SJSA1 (cell line): ENCODE measurements at regions not wholly inside any gene's neighbourhood (a gene's known extent, or its start where the extent isn't known, plus 50 kb on each side); places are given as distances from the start of the nearest gene placed in this dataset.

Source experiments
- DNase-seq, 2 experiments: peaks; one replicate each; pipeline ENCODE4 v3.0.0-alpha.2; 2015 to 2020; ENCODE audit warnings: low spot score in 2 of 2, low read depth in 1 of 2
- H3K27ac ChIP-seq: fragments of 250-450 bp; sonication (Bioruptor Pico); 2 replicates; pipeline ENCODE4 v1.5.1; 2020; ENCODE audit warnings: mild to moderate bottlenecking, moderate library complexity
- H3K27me3 ChIP-seq: fragments of 250-450 bp; sonication (Bioruptor Pico); replicated peaks from 2 replicates; pipeline ENCODE4 v1.5.1; 2020; ENCODE audit warnings: mild to moderate bottlenecking, moderate library complexity
- H3K36me3 ChIP-seq: fragments of 250-450 bp; sonication (Bioruptor Pico); 2 replicates; pipeline ENCODE4 v1.5.1; 2020; ENCODE audit warnings: mild to moderate bottlenecking
- H3K4me1 ChIP-seq: fragments of 250-450 bp; sonication (Bioruptor Pico); replicated peaks from 2 replicates; pipeline ENCODE4 v1.6.1; 2021; ENCODE audit warnings: mild to moderate bottlenecking
- H3K4me3 ChIP-seq: fragments of 250-450 bp; sonication (Bioruptor Pico); 2 replicates; pipeline ENCODE4 v1.5.1; 2020; ENCODE audit warnings: mild to moderate bottlenecking
- H3K9me3 ChIP-seq: fragments of 250-450 bp; sonication (Bioruptor Pico); replicated peaks from 2 replicates; pipeline ENCODE4 v1.5.1; 2020; ENCODE audit warnings: mild to moderate bottlenecking

- Histone ChIP-seq H3K27ac (no peak overlapping the region), H3K9me3 (peaks cover 9% of the 10 kb centered on the region; the same call in 1 of the 2 replicates), H3K27me3 (no peaks in the 10 kb centered on the region), H3K4me1 (no peaks in the 10 kb centered on the region), H3K36me3 (no peaks in the 10 kb centered on the region), H3K4me3 (no peak overlapping the region)
- no peak for DNase-seq
Measured at GRCh38 chr5:164722702-164723101, 1217.3 kb downstream of the MAT2B start.

GRCh38 chr5:164727012-164727411 is 1221.6 kb downstream of the MAT2B start:
- Histone ChIP-seq H3K36me3 (no peaks in the 10 kb centered on the region), H3K4me3 (no peak overlapping the region), H3K9me3 (peaks cover 9% of the 10 kb centered on the region), H3K27me3 (no peaks in the 10 kb centered on the region), H3K27ac (no peak overlapping the region), H3K4me1 (no peaks in the 10 kb centered on the region)
- no peak for DNase-seq

GRCh38 chr5:164728733-164729132 is 1223.3 kb downstream of the MAT2B start:
- Histone ChIP-seq H3K27me3 (no peaks in the 10 kb centered on the region), H3K9me3 (peaks cover 12% of the 10 kb centered on the region), H3K4me1 (no peaks in the 10 kb centered on the region), H3K4me3 (no peak overlapping the region), H3K27ac (no peak overlapping the region), H3K36me3 (no peaks in the 10 kb centered on the region)
- DNase-seq, result no peak

- no peak overlapping the region for H3K4me3 ChIP-seq
- H3K27ac ChIP-seq, result no peak overlapping the region
- no peaks in the 10 kb centered on the region for H3K36me3 ChIP-seq
- H3K9me3 ChIP-seq, result 0 out of 2 replicates have a peak, but pooled peaks cover 4% of the 10 kb centered on the region
- DNase-seq, result no peak
- no peaks in the 10 kb centered on the region for H3K27me3 ChIP-seq
- no peaks in the 10 kb centered on the region for H3K4me1 ChIP-seq
Measured at GRCh38 chr5:164735334-164735733, 1229.9 kb downstream of the MAT2B start.

- no peaks in the 10 kb centered on the region for H3K27me3 ChIP-seq
- H3K4me3 ChIP-seq, result no peak overlapping the region
- 0 out of 2 replicates have a peak, but pooled peaks cover 5% of the 10 kb centered on the region for H3K9me3 ChIP-seq
- no peak for DNase-seq
- no peaks in the 10 kb centered on the region for H3K36me3 ChIP-seq
- H3K4me1 ChIP-seq, result no peaks in the 10 kb centered on the region
- no peak overlapping the region for H3K27ac ChIP-seq
Measured at GRCh38 chr5:164741376-164741775, 1236.0 kb downstream of the MAT2B start.

GRCh38 chr5:164742025-164742424 is 1236.6 kb downstream of the MAT2B start:
- no peak for DNase-seq
- H3K36me3 ChIP-seq, result no peaks in the 10 kb centered on the region
- H3K27me3 ChIP-seq, result no peaks in the 10 kb centered on the region

GRCh38 chr5:164746723-164747122 is 1241.3 kb downstream of the MAT2B start:
- Histone ChIP-seq H3K4me1 (no peaks in the 10 kb centered on the region), H3K27me3 (no peaks in the 10 kb centered on the region), H3K36me3 (no peaks in the 10 kb centered on the region), H3K9me3 (0 out of 2 replicates have a peak, but pooled peaks cover 4% of the 10 kb centered on the region), H3K27ac (no peak overlapping the region), H3K4me3 (no peak overlapping the region)
- no peak for DNase-seq

More at GRCh38 chr5:164742025-164742424, 1236.6 kb downstream of the MAT2B start:
- Histone ChIP-seq H3K27ac (no peak overlapping the region), H3K4me1 (no peaks in the 10 kb centered on the region), H3K9me3 (0 out of 2 replicates have a peak, but pooled peaks cover 5% of the 10 kb centered on the region), H3K4me3 (no peak overlapping the region)

- DNase-seq, result no peak
- no peak overlapping the region for H3K4me3 ChIP-seq
- no peak overlapping the region for H3K27ac ChIP-seq
- no peaks in the 10 kb centered on the region for H3K4me1 ChIP-seq
- peaks cover 4% of the 10 kb centered on the region; the same call in 1 of the 2 replicates for H3K9me3 ChIP-seq
- H3K27me3 ChIP-seq, result no peaks in the 10 kb centered on the region
- no peaks in the 10 kb centered on the region for H3K36me3 ChIP-seq
Measured at GRCh38 chr5:164747371-164747770, 1242.0 kb downstream of the MAT2B start.

- Histone ChIP-seq H3K9me3 (peaks cover 7% of the 10 kb centered on the region; the same call in 1 of the 2 replicates), H3K4me1 (no peaks in the 10 kb centered on the region), H3K4me3 (no peak overlapping the region), H3K36me3 (no peaks in the 10 kb centered on the region), H3K27me3 (no peaks in the 10 kb centered on the region), H3K27ac (no peak overlapping the region)
- DNase-seq, result no peak
Measured at GRCh38 chr5:164748861-164749260, 1243.4 kb downstream of the MAT2B start.

- H3K36me3 ChIP-seq, result no peaks in the 10 kb centered on the region
- peaks cover 3% of the 10 kb centered on the region; the same call in 1 of the 2 replicates for H3K9me3 ChIP-seq
- no peak overlapping the region for H3K4me3 ChIP-seq
- DNase-seq, result no peak
- no peaks in the 10 kb centered on the region for H3K27me3 ChIP-seq
- no peak overlapping the region for H3K27ac ChIP-seq
- H3K4me1 ChIP-seq, result no peaks in the 10 kb centered on the region
Measured at GRCh38 chr5:164753434-164753833, 1248.0 kb downstream of the MAT2B start.

GRCh38 chr5:164763206-164763605 is 1257.8 kb downstream of the MAT2B start:
- Histone ChIP-seq H3K4me3 (no peak overlapping the region), H3K9me3 (no peaks in the 10 kb centered on the region; the same call in 1 of the 2 replicates), H3K36me3 (no peaks in the 10 kb centered on the region), H3K27me3 (no peaks in the 10 kb centered on the region), H3K27ac (no peak overlapping the region), H3K4me1 (no peaks in the 10 kb centered on the region)
- no peak for DNase-seq

GRCh38 chr5:164772122-164772521 is 1266.7 kb downstream of the MAT2B start:
- Histone ChIP-seq H3K4me3 (no peak overlapping the region), H3K36me3 (no peaks in the 10 kb centered on the region), H3K27ac (no peak overlapping the region), H3K9me3 (peaks cover 8% of the 10 kb centered on the region), H3K4me1 (no peaks in the 10 kb centered on the region), H3K27me3 (no peaks in the 10 kb centered on the region)
- no peak for DNase-seq

GRCh38 chr5:164784230-164784629 is 1278.8 kb downstream of the MAT2B start:
- no peak for DNase-seq
- no peak overlapping the region for H3K4me3 ChIP-seq
- H3K36me3 ChIP-seq, result no peaks in the 10 kb centered on the region
- H3K27ac ChIP-seq, result no peak overlapping the region
- H3K9me3 ChIP-seq, result peaks cover 4% of the 10 kb centered on the region; the same call in 1 of the 2 replicates
- no peaks in the 10 kb centered on the region for H3K27me3 ChIP-seq
- no peaks in the 10 kb centered on the region for H3K4me1 ChIP-seq

GRCh38 chr5:164798110-164798509 is 1292.7 kb downstream of the MAT2B start:
- no peak for DNase-seq
- Histone ChIP-seq H3K27ac (no peak overlapping the region), H3K4me1 (no peaks in the 10 kb centered on the region), H3K27me3 (no peaks in the 10 kb centered on the region), H3K4me3 (no peak overlapping the region), H3K36me3 (no peaks in the 10 kb centered on the region), H3K9me3 (peaks cover 21% of the 10 kb centered on the region; the same call in 1 of the 2 replicates)

GRCh38 chr5:164799391-164799790 is 1294.0 kb downstream of the MAT2B start:
- no peaks in the 10 kb centered on the region for H3K4me1 ChIP-seq
- H3K9me3 ChIP-seq, result peaks cover 21% of the 10 kb centered on the region; the same call in 1 of the 2 replicates
- no peaks in the 10 kb centered on the region for H3K36me3 ChIP-seq
- DNase-seq, result no peak
- no peaks in the 10 kb centered on the region for H3K27me3 ChIP-seq
- H3K27ac ChIP-seq, result no peak overlapping the region
- H3K4me3 ChIP-seq, result no peak overlapping the region
